HepG2 (cell line): ENCODE measurements at regions not wholly inside any gene's neighbourhood (a gene's known extent, or its start where the extent isn't known, plus 50 kb on each side); places are given as distances from the start of the nearest gene placed in this dataset.

Experiments
- ATAC-seq: fragments of 200-7000 bp; cut with Tn5 transposase; 3 replicates; pipeline ENCODE4 v1.9.1; 2020; ENCODE audit warnings: mild to moderate bottlenecking, moderate library complexity
- BruUV-seq: library from RNA; stranded (reverse); fragments of 400-500 nt; replicated peaks from 2 replicates; lab custom pipeline; 2021; lab: Mats Ljungman, UMichigan
- CTCF ChIA-PET: fragments of 300-600 bp; formaldehyde crosslinking; extraction: SDS; loops from one replicate; lab custom pipeline; 2021; ENCODE audit warnings: low total read pairs, inconsistent platforms, low intra/inter-chr PET ratio; lab: Yijun Ruan, JAX
- POLR2A ChIA-PET: fragments of 350-600 bp; sonication (Branson Sonifier 250); formaldehyde crosslinking; loops from one replicate; lab custom pipeline; 2020; ENCODE audit warnings: antibody characterized with exemption, inconsistent platforms; lab: Yijun Ruan, JAX
- DNase-seq: peaks from one replicate; pipeline ENCODE4 v3.0.0-alpha.2; 2015; ENCODE audit warnings: low spot score
- FAIRE-seq: peaks from 3 replicates; lab custom pipeline; 2011; peaks lifted over from hg19 to GRCh38; lab: Jason Lieb, UNC
- H2AFZ ChIP-seq: one replicate; pipeline ENCODE4 v1.6.1; 2011; ENCODE audit warnings: low read length, inconsistent platforms
- H3K27ac ChIP-seq: fragments of 300-600 bp; 3 replicates; pipeline ENCODE4 v1.8.0; 2011; ENCODE audit warnings: mixed run types, mild to moderate bottlenecking, mixed read lengths, low read length, inconsistent platforms; ENCODE audit not compliant: insufficient read depth; ENCODE audit errors: extremely low read length
- H3K27me3 ChIP-seq, 2 experiments: fragments of 200-600 bp in 1 of 2; 2 replicates in 1 of 2; 3 replicates in 1 of 2; pipeline versions ENCODE4 v1.6.0 to v1.8.0; 2011; ENCODE audit warnings: low read length in 2 of 2, mild to moderate bottlenecking in 2 of 2, moderate library complexity in 2 of 2, inconsistent platforms in 1 of 2; ENCODE audit not compliant: insufficient read depth in 2 of 2, control insufficient read depth in 1 of 2
- H3K36me3 ChIP-seq, 2 experiments: fragments of 200-600 bp in 1 of 2; replicated peaks in 1 of 2; 2 replicates in 1 of 2; 3 replicates in 1 of 2; pipeline versions ENCODE4 v1.5.1 to v1.8.0; 2011; ENCODE audit warnings: low read length in 2 of 2, inconsistent platforms in 1 of 2; ENCODE audit not compliant: insufficient read depth in 2 of 2, control insufficient read depth in 1 of 2
- H3K4me1 ChIP-seq: 2 replicates; pipeline ENCODE4 v1.5.1; 2012; ENCODE audit warnings: low read length, inconsistent platforms; ENCODE audit not compliant: insufficient read depth
- H3K4me2 ChIP-seq: 2 replicates; pipeline ENCODE4 v1.6.0; 2011; ENCODE audit warnings: low read depth, low read length, inconsistent platforms
- H3K4me3 ChIP-seq, 3 experiments: fragments of 200-600 bp in 1 of 3; sonication (generic), shearing (Covaris generic) in 1 of 3; replicated peaks in 1 of 3; 2 replicates each; pipeline ENCODE4 v1.5.1; 2011 to 2016; ENCODE audit warnings: low read length in 3 of 3, inconsistent platforms in 2 of 3, low read depth in 2 of 3, mild to moderate bottlenecking in 2 of 3, control low read depth in 1 of 3, mixed read lengths in 1 of 3; ENCODE audit not compliant: insufficient read depth in 1 of 3
- H3K79me2 ChIP-seq: one replicate; pipeline ENCODE4 v1.6.1; 2011; ENCODE audit warnings: low read length, inconsistent platforms; ENCODE audit not compliant: insufficient read depth
- H3K9ac ChIP-seq: 2 replicates; pipeline ENCODE4 v1.6.0; 2011; ENCODE audit warnings: mild to moderate bottlenecking, low read depth, low read length, inconsistent platforms; ENCODE audit not compliant: insufficient read depth
- H3K9me3 ChIP-seq: 2 replicates; pipeline ENCODE4 v1.5.1; 2012; ENCODE audit warnings: mild to moderate bottlenecking, low read length
- H4K20me1 ChIP-seq: 2 replicates; pipeline ENCODE4 v1.6.0; 2011; ENCODE audit warnings: inconsistent platforms, mild to moderate bottlenecking, low read length, moderate library complexity; ENCODE audit not compliant: insufficient read depth
- AKAP8 ChIP-seq: sonication (generic); formaldehyde crosslinking; IDR thresholded peaks from 2 replicates; pipeline ENCODE4 v1.5.1; 2020; ENCODE audit warnings: mild to moderate bottlenecking, missing genetic modification reagents
- ATF1 ChIP-seq: IDR thresholded peaks from 2 replicates; pipeline ENCODE4 v1.6.1; 2016; ENCODE audit warnings: mild to moderate bottlenecking, control low read depth
- GFI1 ChIP-seq: sonication (generic); formaldehyde crosslinking; IDR thresholded peaks from 2 replicates; pipeline ENCODE4 v1.5.0; 2020; ENCODE audit warnings: missing genetic modification reagents, mild to moderate bottlenecking, borderline replicate concordance
- GLI4 ChIP-seq: sonication (generic); formaldehyde crosslinking; IDR thresholded peaks from 2 replicates; pipeline ENCODE4 v1.5.1; 2020; ENCODE audit warnings: missing genetic modification reagents, mild to moderate bottlenecking, moderate library complexity, borderline replicate concordance
- HNRNPLL ChIP-seq: fragments of 200-400 bp; formaldehyde crosslinking; IDR thresholded peaks from 2 replicates; pipeline ENCODE4 v1.6.1; 2017; ENCODE audit warnings: mild to moderate bottlenecking, low read depth, low read length; ENCODE audit not compliant: poor library complexity, severe bottlenecking
- KLF16 ChIP-seq, 2 experiments: sonication (generic) in 1 of 2; formaldehyde crosslinking in 1 of 2; IDR thresholded peaks; 2 replicates each; pipeline versions ENCODE4 v1.6.1 to v1.8.0; 2016 to 2023; ENCODE audit warnings: missing genetic modification reagents in 2 of 2, missing compliant biosample characterization in 1 of 2
- MAFG ChIP-seq: sonication (generic); formaldehyde crosslinking; IDR thresholded peaks from 2 replicates; pipeline ENCODE4 v1.5.1; 2020; ENCODE audit warnings: mild to moderate bottlenecking, missing genetic modification reagents
- PREB ChIP-seq: sonication (generic); formaldehyde crosslinking; IDR thresholded peaks from 2 replicates; pipeline ENCODE4 v1.4.0; 2020; ENCODE audit warnings: missing genetic modification reagents
- SOX13 ChIP-seq, 3 experiments: fragments of 450-650 bp in 1 of 3; sonication (generic) in 1 of 3; formaldehyde crosslinking in 1 of 3; IDR thresholded peaks in 2 of 3; conservative IDR thresholded peaks in 1 of 3; 2 replicates each; pipeline versions ENCODE4 v1.5.0 to v1.6.1; 2016 to 2020; ENCODE audit warnings: antibody characterized with exemption in 1 of 3, mild to moderate bottlenecking in 1 of 3, missing compliant biosample characterization in 1 of 3, missing genetic modification reagents in 1 of 3, moderate library complexity in 1 of 3
- SRSF1 ChIP-seq: fragments of 200-400 bp; formaldehyde crosslinking; optimal IDR thresholded peaks from 2 replicates; pipeline ENCODE3; 2017; ENCODE audit warnings: mild to moderate bottlenecking, low read depth, low read length, moderate library complexity
- TCF7 ChIP-seq: sonication (generic); IDR thresholded peaks from 2 replicates; pipeline ENCODE4 v1.6.1; 2016; ENCODE audit warnings: antibody characterized with exemption, low read depth
- ZKSCAN5 ChIP-seq: sonication (generic); formaldehyde crosslinking; IDR thresholded peaks from 2 replicates; pipeline ENCODE4 v1.5.1; 2020; ENCODE audit warnings: mild to moderate bottlenecking, missing genetic modification reagents
- ZNF501 ChIP-seq: sonication (generic); formaldehyde crosslinking; IDR thresholded peaks from 2 replicates; pipeline ENCODE4 v1.5.1; 2020; ENCODE audit warnings: mild to moderate bottlenecking, moderate library complexity, missing genetic modification reagents
- ZNF816 ChIP-seq: sonication (generic); formaldehyde crosslinking; IDR thresholded peaks from 2 replicates; pipeline ENCODE4 v1.8.0; 2022; ENCODE audit warnings: missing genetic modification reagents, mild to moderate bottlenecking, borderline replicate concordance
- in situ Hi-C: cut with HindIII; loops from 2 replicates; pipeline ENCODE4 v1.10.0; 2017; ENCODE audit warnings: low pct_unique_long_range_greater_than_20kb; ENCODE audit not compliant: extremely low pct_ligation_motif_present
- intact Hi-C: fragments of 100-400 bp; cut with micrococcal nuclease; formaldehyde crosslinking; loops from one replicate; pipeline ENCODE4 v1.10.0; 2022; ENCODE audit not compliant: unreplicated experiment
- TF ChIP-seq, protein P1 (sequence below): sonication (generic); formaldehyde crosslinking; IDR thresholded peaks from 2 replicates; pipeline ENCODE4 v1.8.1; 2023; ENCODE audit warnings: mild to moderate bottlenecking, missing genetic modification reagents
- TF ChIP-seq, protein P2 (sequence below): sonication (generic); formaldehyde crosslinking; IDR thresholded peaks from 2 replicates; pipeline ENCODE4 v1.4.0; 2020; ENCODE audit warnings: missing genetic modification reagents, low read depth, mild to moderate bottlenecking, borderline replicate concordance

DNA sequence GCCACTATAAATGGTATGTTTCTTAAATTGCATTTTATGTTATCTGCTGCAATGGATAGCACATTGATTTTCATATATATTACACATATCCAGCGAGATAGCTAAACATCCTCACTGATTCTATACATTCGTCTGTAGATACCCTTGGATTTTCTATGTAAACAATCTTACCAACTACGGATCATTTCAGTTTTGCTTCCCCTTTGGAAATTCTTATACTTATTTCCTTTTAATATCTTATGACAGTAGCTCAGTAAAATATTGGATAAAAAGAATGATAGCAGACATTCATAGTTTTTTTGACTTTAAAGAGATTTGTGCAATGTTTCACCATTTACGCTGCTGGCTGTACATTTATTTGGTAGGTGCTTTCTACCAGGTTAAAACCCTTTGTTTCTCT lies 254.9 kb downstream of the SYK start (continued):
- no peak for TF ChIP-seq MAFG (CRISPR knock-in tag)
- TF ChIP-seq PREB = no peak
- TF ChIP-seq ZKSCAN5 (CRISPR knock-in tag) = no peak
- TF ChIP-seq, protein P1, sequence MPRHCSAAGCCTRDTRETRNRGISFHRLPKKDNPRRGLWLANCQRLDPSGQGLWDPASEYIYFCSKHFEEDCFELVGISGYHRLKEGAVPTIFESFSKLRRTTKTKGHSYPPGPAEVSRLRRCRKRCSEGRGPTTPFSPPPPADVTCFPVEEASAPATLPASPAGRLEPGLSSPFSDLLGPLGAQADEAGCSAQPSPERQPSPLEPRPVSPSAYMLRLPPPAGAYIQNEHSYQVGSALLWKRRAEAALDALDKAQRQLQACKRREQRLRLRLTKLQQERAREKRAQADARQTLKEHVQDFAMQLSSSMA (CRISPR knock-in tag) = no peak
- TF ChIP-seq, protein P2, sequence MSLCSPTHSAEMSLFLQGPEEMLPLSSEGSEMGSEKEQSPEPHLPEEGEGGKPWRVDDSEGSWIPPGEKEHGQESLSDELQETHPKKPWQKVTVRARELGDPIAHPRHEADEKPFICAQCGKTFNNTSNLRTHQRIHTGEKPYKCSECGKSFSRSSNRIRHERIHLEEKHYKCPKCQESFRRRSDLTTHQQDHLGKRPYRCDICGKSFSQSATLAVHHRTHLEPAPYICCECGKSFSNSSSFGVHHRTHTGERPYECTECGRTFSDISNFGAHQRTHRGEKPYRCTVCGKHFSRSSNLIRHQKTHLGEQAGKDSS = no peak
- TF ChIP-seq ATF1 = no peak
- no peak for TF ChIP-seq TCF7
- TF ChIP-seq, all 625 proteins: peak for 0

DNA sequence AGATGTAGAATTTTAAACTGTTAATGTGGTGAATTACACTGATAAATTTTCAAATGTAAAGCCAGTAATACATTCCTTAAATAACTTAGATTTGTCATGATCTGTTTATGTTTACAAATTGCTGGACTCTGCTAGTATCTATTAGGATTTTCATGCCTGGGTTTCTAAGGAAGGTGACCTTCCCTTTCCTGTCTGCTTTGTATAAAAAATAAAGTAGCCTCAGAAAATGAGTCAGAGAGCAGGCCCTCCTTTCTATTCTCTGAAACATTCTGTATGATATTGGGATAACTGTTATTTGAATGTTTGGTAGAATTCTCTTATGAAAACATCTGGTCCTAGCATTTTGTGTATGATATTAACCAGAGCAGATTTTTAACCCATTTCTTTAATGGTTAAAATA lies 255.3 kb downstream of the SYK start:
- no TSS peak for BruUV-seq

More for the DNA sequence above, 255.3 kb downstream of the SYK start:
- H3K36me3 ChIP-seq = no peaks in the 10 kb centered on the region
- no peak overlapping the region for H3K4me2 ChIP-seq
- in situ Hi-C loops (no loop called here), intact Hi-C loops (no loop called here)
- H3K79me2 ChIP-seq = no peaks in the 10 kb centered on the region
- DNase-seq (no peak), FAIRE-seq (no peak), ATAC-seq (no peak)
- TF ChIP-seq GLI4 (CRISPR knock-in tag) (no peak), GFI1 (no peak), SRSF1 (no peak), AKAP8 (CRISPR knock-in tag) (no peak), KLF16 (CRISPR knock-in tag; IDR thresholded peaks at IDR 0.05) (no peak), HNRNPLL (no peak), ZNF816 (CRISPR knock-in tag) (no peak), ZNF501 (CRISPR knock-in tag) (no peak), SOX13 (IDR thresholded peaks at IDR 0.05) (no peak), SOX13 (CRISPR knock-in tag; conservative IDR thresholded peaks at IDR 0.05 in 1 of 2, IDR thresholded peaks at IDR 0.05 in 1 of 2) (no peak)
- POLR2A ChIA-PET = no interaction called here
- H4K20me1 ChIP-seq = no peaks in the 10 kb centered on the region
- H3K4me3 ChIP-seq = no peak overlapping the region
- H3K27ac ChIP-seq = no peak overlapping the region
- no peak overlapping the region for H2AFZ ChIP-seq
- no peaks in the 10 kb centered on the region for H3K27me3 ChIP-seq
- CTCF ChIA-PET = no interaction called here
- H3K9ac ChIP-seq = no peak overlapping the region
- H3K4me1 ChIP-seq = peaks cover 26% of the 10 kb centered on the region
- H3K9me3 ChIP-seq = no peaks in the 10 kb centered on the region
